NCI-H1092 (cell line): ENCODE measurements at regions not wholly inside any gene's neighbourhood (a gene's known extent, or its start where the extent isn't known, plus 50 kb on each side); places are given as distances from the start of the nearest gene placed in this dataset.

Source experiments
- DNase-seq: peaks from one replicate; lab custom pipeline; 2025; lab: John Stamatoyannopoulos, UW

- no peak for DNase-seq
Observed at GRCh38 chr2:163368655-163369054, 367.2 kb downstream of the FIGN start.

DNA sequence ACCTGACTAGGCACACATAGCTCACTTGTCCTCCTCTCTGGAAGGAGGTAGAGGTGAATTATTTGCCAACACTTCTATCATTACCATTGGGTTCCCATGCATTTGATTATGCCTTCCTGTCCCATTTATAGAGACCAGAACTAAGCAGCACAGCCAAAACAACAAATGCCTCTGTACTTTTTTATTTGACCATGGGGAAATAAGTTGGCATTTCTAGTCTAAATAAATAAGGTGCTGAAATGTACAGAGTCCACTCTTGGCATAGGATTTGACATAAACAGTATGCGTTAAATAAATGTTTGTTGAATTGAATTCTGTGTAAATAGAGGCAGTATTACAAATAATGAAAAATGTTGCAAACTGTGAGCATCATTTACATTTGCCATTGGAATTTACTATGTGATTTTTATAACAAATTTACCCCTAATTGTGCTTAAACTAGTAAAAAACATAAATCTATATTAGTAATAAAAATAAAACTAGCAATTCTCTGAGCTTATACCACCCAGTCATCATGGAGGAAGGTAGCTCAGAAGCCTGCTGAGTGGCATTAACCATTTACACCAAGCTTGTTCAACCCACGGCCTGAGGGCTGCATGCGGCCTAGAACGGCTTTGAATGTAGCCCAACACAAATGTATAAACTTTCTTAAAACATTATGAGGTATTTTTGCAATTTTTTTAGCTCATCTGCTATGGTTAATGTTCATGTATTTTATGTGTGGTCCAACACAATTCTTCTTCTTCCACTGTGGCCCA lies 367.8 kb downstream of the FIGN start:
- no peak for DNase-seq

DNA sequence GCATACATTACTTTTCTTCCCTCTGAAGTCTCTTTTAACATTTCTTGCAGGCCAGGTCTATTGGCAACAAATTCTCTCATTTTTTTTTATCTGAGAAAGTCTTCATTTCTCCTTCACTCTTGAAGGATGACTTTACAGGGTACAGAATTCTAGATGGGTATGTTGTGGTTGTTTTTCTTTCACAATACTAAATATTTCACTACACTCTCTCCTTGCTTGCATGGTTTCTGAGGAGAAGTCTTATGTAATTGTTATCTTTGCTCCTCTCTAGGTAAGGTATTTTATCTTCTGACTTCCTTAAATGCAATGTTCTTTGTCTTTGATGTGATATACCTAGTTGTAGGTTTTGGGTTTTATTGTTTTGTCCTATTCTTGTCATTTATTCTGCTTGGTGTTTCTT lies 371.1 kb downstream of the FIGN start:
- DNase-seq: no peak

- DNase-seq: no peak
Observed at GRCh38 chr2:163353551-163353950, 382.3 kb downstream of the FIGN start.

- no peak for DNase-seq
Observed at GRCh38 chr2:163351966-163352365, 383.8 kb downstream of the FIGN start.

- no peak for DNase-seq
Observed at GRCh38 chr2:163351143-163351542, 384.7 kb downstream of the FIGN start.

DNA sequence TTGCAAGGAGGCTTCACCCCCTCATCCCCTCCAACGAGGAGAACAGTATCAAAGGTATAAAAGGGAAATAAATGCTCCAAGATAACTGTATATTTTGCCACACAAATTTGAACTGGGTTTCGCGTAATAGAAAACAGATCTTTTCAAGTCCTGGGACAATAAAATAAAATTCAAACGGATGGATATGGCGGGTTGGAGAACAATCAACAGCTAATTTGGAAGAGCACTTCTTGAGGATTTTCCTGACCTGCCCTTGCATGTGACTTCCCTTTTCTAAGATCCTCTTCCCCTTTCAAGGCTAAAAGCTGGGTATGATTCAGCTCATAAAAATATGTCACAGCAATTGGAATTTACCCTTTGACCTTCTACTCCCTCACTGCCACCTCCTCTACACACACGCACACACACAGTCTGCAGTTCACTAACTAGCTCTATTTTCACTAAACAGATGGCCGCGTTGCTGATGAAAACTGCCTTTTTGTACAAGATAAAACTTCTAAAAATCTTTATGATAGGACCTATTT lies 386.9 kb downstream of the FIGN start:
- no peak for DNase-seq

DNA sequence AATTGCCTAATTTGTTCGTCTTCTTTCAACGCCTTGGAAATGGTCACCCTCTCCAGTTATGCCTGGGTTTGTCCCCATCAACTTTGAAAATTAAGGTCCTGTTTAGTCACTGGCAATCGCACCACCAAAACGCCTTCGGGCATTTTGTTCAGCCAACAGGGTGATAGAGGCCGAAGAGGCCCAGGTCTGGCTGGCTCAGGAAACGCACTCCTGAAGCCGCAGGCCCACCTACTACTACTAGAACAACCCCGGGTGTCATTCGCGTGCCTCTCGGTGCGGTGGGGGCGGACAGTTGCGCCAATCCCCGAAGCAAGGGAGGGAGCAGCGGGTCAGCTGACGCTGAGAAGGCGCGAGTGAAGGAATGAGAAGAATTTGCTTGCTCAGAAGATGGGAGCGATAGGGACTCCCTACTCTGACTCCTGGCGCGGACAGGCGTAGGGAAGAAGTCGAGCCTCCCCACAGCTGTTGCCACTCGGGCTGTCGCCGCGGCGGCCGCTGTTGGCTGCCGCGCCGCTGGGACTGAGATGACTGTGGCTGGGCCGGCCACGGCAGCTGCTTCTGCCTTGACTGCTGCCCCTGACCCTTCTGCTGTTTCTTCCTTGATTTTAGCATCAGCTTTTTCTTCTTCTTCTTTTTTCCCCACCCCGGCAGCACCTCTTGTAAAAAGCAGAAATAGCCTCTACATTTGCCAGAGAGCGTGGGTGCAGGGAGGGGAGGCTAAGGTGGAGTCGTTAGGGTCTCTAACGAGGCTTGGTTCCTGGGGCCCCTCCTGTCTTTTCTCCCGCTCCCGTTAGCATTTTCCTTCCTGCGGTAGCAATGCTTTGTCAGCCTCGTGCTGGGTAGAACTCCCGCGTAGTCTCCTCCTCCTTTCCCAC lies 387.6 kb downstream of the FIGN start:
- DNase-seq: no peak

DNA sequence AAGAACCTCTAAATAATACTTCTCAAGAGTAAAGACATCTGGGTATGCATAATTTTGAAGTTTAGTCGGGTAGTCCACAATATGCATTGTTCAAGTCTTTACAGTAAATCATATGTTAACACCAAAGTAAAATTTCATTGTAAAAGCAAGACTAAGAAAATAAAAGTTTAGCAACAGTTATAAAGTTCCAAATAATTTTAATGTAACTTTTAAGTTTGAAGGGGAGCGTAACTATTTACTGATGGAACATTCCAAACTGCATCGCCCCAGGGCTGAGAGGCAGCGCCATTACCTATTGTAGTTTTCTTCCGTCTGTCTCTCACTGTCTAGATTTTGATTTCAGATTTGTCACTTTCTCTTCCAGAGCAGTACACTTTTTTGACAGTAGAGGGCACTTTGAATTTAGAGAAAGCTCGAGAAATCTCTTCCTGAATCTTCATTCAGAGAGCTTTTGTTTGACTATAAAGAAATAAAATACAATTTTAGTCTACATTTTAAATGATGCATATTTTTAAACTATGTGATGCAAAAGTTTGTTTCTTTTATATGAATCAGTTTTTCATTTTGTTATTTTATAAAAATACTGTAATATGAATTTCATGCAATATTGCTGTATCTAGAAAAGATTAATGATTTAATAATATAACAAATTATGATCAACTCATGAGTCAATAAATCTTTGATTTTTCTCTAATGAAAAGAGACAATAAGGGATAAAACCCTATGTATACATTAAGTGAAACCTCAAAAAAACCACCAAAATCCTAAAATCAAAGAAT lies 389.8 kb downstream of the FIGN start:
- peak; percentile 48 for DNase-seq

- no peak for DNase-seq
Observed at GRCh38 chr2:163343316-163343715, 392.5 kb downstream of the FIGN start.

DNA sequence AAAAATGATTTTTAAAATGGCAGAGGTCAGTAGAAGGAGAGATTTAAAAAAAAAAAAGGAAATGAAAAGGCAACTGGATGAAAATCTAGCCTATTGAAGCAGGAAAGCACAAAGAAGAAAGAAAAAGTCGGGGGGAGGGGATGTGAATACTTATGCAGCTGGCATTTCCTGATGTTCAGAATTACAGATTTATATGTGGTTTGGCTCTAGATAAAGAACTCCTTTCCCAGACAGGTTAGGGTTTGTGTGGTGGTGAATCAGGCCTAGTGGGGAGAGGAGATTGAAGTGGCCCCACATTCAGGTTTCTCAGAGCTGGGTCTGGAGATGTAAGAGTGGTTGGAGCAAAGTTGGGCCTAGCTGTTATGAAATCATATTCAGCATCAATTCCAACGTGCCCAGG lies 394.4 kb downstream of the FIGN start:
- no peak for DNase-seq

DNA sequence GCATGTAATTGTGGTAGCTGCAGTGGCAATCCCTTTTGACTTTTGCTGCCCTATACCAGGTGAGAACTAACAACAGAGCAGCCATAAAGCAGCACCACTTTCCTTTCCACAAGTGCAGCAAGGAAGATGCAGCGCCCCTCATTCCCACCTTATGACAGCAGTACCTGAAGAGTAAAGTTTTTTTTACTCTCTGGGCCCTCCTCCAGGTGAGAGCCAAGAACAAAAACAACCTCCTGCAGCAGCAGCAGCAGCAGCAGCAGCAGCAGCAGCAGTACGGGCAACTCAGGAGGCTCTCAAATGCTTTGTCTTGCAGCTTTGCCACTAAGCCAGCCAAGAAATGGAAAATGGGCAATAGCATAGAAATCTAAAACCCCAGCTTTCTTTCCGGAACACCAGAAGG lies 397.5 kb downstream of the FIGN start:
- DNase-seq: no peak

- DNase-seq: peak; percentile 54
Observed at GRCh38 chr2:163324677-163325076, 411.1 kb downstream of the FIGN start.

GRCh38 chr2:163319006-163319405 lies 416.8 kb downstream of the FIGN start:
- DNase-seq: no peak

DNA sequence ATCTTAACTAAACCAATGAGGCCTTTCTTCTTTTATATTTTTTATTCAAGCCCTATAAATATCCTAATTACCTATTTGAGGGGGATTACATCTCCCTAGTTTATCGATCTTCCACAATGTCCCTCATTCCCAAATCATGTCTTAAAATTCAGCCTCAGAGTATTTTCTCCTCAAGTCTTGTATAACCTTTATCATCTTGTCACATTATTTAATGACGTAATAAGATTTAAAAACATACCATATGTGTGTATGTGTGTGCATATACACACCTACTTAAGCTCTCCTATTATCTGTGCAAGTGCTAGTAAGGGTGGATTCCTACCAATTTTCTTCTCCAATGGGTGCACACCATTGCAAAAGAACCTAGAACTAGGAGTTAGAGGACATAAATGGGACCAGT lies 421.1 kb downstream of the FIGN start:
- DNase-seq: no peak

DNA sequence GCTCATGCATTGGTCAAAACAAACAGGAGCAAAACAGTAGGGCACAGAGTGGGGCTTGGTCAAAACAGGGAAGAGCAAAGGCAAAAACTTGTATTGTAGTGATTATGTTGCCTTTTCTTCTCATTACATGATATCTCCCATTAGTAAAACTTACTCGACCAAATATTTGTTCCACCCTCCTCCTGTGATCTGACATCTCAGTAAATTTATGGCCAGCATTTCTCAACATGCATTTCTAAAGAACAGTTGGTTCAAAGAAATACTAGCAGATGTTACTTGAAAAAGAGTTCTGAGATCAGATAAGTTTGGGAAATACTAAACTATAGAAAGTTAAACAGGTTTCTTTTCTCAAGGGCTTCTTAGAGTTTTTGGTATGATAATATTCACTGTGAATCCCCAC lies 423.1 kb downstream of the FIGN start:
- no peak for DNase-seq

GRCh38 chr2:163306647-163307046 lies 429.2 kb downstream of the FIGN start:
- DNase-seq: no peak

GRCh38 chr2:163302141-163302540 lies 433.7 kb downstream of the FIGN start:
- no peak for DNase-seq

GRCh38 chr2:163291790-163292189 lies 444.0 kb downstream of the FIGN start:
- no peak for DNase-seq

- no peak for DNase-seq
Observed at GRCh38 chr2:163281717-163282116, 443.1 kb upstream of the KCNH7 start.

DNA sequence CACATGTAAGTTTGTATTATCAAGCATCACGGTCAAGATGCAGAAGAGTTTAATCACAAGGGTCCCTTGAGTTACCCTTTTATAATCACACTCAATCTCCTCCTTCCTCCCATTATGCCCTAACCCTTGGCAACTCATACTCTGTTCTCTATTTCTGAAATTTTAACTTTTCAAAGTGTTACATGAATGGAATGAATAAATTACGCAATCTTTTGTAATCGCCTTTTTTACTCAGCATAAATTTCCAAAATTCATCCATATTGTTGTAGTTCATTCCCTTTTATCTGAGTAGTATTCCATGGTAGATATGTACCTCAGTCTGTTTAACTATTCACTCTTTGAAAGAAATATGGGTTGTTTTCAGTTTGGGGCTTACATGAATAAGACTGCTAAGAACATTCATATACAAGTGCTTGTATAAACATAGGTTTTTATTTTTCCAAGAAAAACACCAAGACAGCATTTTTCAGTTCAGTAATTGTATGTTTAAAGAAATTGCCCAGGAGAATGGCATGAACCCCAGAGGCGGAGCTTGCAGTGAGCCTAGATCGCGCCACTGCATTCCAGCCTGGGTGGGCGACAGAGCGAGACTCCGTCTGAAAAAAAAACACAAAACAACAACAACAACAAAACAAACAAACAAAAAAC lies 430.9 kb upstream of the KCNH7 start:
- no peak for DNase-seq

- DNase-seq: no peak
Observed at GRCh38 chr2:163266772-163267171, 428.2 kb upstream of the KCNH7 start.
